HG03469 (cell line): ENCODE measurements at regions not wholly inside any gene's neighbourhood (a gene's known extent, or its start where the extent isn't known, plus 50 kb on each side); places are given as distances from the start of the nearest gene placed in this dataset.

Experiments used
- ATAC-seq: cut with Tn5 transposase; IDR thresholded peaks from one replicate; pipeline ENCODE4 v1.9.1; 2021; ENCODE audit warnings: mild to moderate bottlenecking, moderate library complexity, moderate number of reproducible peaks; ENCODE audit not compliant: unreplicated experiment

GRCh38 chr22:49181942-49182341, 645.7 kb downstream of the BRD1 start:
- ATAC-seq = no peak

- ATAC-seq = no peak
These were observed 646.2 kb downstream of the BRD1 start for GRCh38 chr22:49181431-49181830.

GRCh38 chr22:49180683-49181024, 647.0 kb downstream of the BRD1 start:
- no peak for ATAC-seq

- no peak for ATAC-seq
These were observed 647.6 kb downstream of the BRD1 start for GRCh38 chr22:49179886-49180682.

GRCh38 chr22:49179175-49179574, 648.5 kb downstream of the BRD1 start:
- no peak for ATAC-seq

GRCh38 chr22:49178246-49179005, 649.2 kb downstream of the BRD1 start:
- ATAC-seq = no peak

- no peak for ATAC-seq
These were observed 650.0 kb downstream of the BRD1 start for GRCh38 chr22:49177666-49178065.

GRCh38 chr22:49176956-49177355, 650.7 kb downstream of the BRD1 start:
- ATAC-seq = no peak

- no peak for ATAC-seq
These were observed 657.6 kb downstream of the BRD1 start for GRCh38 chr22:49170053-49170452.

GRCh38 chr22:49169074-49169744, 658.5 kb downstream of the BRD1 start:
- ATAC-seq = no peak

- no peak for ATAC-seq
These were observed 659.4 kb downstream of the BRD1 start for GRCh38 chr22:49168219-49168813.

GRCh38 chr22:49166746-49167145, 660.9 kb downstream of the BRD1 start:
- ATAC-seq = no peak

- no peak for ATAC-seq
These were observed 661.5 kb downstream of the BRD1 start for GRCh38 chr22:49166211-49166610.

GRCh38 chr22:49164773-49165320, 662.8 kb downstream of the BRD1 start:
- ATAC-seq = no peak

GRCh38 chr22:49163960-49164690, 663.5 kb downstream of the BRD1 start:
- ATAC-seq = no peak

- no peak for ATAC-seq
These were observed 664.3 kb downstream of the BRD1 start for GRCh38 chr22:49163258-49163959.

GRCh38 chr22:49162841-49163240, 664.8 kb downstream of the BRD1 start:
- no peak for ATAC-seq

- no peak for ATAC-seq
These were observed 666.4 kb downstream of the BRD1 start for GRCh38 chr22:49161002-49161850.
